NCI-H128 (cell line): ENCODE measurements at regions not wholly inside any gene's neighbourhood (a gene's known extent, or its start where the extent isn't known, plus 50 kb on each side); places are given as distances from the start of the nearest gene placed in this dataset.
"Not testable (repeated sequence)": the region's sequence is repeated elsewhere in the genome, so short reads cannot be mapped to it uniquely, and the experiment has no call there.

Experiments
- DNase-seq: peaks from one replicate; lab custom pipeline; 2025; ENCODE audit not compliant: unreplicated experiment; lab: John Stamatoyannopoulos, UW

DNA sequence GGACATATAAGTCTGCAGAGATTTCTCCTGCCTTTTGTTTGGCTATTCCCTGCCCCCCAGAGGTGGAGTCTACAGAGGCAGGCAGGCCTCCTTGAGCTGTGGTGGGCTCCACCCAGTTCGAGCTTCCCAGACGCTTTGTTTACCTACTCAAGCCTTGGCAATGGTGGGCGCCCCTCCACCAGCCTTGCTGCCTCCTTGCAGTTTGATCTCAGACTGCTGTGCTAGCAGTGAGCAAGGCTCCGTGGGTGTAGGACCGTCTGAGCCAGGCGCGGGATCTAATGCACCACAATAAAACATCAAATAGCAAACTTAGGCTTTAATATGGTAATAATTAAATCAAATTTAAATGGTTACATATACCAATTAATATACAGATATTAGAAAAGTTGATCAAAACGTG lies 525.4 kb downstream of the RERGL start:
- DNase-seq: not testable (repeated sequence)

DNA sequence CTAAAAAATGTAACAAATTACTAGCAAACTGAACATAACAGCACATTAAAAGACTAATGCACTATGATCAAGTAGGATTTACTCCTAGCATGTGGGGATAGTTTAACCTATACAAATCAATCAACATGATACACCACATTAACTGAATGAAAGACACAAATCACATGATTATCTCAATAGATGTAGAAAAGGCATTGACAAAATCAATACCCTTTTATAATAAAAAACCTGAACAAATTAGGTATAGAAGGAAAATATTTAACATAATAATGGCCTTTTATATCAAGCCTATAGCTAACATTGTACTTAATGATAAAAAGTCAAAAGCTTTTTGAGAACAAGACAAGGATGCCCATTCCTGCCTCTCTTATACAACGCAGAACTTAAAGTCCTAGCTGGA lies 540.0 kb downstream of the RERGL start:
- DNase-seq: no peak

DNA sequence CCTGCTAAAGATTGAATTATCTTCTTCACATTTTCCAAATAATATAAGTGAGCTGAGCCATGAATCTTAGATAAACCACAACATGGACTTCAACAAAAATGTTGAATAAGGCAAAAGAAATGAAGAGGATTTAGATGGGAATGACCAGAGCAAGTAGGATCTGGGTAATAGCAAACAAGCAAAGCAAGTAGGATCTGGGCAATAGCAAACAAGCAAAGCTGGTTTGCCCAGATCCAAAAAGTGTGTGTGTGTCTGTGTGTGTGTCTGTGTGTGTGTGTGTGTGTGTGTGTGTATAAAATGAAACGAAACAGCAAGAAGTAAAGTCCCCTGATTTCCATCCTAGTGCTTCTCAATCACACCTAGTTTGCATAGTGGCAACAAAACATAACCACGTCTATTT lies 549.1 kb downstream of the RERGL start:
- no peak for DNase-seq

DNA sequence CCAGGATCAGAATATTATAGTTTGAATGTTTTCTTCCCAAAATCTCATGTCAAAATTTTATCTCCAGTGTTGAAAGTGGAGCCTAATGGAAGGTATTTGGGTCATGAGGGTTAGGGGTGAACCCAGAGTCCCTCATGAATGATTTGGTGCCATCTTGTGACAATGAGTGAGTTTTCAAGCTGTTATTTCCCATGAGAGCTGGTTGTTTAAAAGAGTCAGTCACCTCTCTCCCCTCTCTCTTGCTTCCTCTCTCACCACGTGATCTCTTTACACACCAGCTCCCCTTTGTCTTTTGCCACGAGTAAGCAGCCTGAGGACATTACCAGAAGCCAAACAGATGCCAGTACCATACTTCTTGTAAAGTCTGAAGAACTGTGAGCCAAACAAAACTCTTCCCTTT lies 561.6 kb downstream of the RERGL start:
- DNase-seq: no peak

DNA sequence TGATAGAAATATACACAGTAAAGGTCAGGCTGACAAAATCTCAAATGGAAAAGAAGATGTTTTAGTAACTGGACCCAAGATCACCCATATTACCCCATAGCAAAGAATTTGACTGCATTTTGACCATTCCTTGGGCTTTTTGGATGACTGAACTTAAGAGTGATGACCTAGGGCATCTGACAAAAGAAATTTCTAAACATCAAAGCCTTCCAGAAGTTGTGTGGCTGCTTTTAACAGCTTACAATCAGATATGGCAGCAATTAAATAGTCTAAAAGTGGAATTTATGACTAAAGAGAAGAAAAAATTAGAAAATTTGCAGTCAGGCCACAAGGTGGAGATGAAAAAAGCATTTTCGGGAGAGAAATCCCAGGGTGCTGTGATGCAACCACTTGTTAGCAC lies 563.0 kb downstream of the RERGL start:
- no peak for DNase-seq

DNA sequence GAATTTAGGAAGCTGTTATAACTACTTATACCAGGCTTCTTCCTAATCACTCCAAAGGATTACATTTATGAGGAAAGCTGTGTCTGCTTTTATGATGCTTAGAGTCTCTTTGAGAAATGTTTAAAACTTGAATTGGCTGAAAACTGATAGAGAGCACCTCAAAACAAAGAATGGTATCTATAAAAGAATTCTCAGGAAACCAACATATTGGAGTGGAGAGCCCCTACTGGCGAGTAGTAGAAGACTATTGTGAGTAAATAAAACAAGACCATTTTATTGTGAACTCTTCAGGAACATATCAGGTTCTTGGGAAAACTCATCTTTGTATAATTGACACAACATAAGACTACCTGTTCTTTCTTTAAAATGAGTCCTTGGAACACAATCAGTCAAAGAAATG lies 578.6 kb downstream of the RERGL start:
- no peak for DNase-seq

DNA sequence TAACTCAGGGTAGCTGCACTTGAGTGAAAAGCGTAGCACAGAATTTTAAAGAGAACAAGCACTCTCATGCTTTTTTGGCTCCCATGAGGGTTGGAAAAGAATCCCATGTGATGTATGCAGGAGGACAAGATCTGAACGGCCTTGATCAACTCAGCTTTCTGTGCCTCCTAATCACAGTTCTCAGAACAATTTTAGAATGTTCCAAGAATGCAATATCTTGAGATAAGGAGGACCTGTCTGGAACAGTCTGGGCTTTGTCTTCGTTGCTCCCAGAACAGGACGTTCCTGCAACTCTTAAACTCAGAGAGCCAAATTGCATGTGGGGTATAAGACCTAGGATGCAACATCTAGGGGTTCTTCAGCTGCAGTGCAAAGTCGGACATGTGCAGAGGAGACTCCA lies 582.7 kb downstream of the RERGL start:
- DNase-seq: no peak

DNA sequence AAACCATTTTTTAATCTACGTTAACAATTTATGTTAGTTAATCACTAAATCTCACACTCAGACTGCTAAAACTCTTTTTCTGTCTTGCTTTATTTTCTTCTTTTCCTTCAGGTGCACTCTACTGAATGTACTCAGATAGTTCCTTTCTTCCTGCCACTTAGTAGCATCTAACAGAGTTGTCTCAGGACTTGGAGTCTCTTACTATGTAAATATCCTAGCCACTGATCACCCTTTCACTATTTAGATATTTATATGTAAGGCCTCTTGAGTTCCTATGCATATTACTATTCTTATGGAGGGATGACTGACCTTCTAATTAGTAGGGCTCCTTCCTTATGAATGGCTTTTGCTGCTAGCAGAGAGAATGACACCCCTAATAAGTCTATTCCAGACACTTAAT lies 586.3 kb downstream of the RERGL start:
- no peak for DNase-seq

DNA sequence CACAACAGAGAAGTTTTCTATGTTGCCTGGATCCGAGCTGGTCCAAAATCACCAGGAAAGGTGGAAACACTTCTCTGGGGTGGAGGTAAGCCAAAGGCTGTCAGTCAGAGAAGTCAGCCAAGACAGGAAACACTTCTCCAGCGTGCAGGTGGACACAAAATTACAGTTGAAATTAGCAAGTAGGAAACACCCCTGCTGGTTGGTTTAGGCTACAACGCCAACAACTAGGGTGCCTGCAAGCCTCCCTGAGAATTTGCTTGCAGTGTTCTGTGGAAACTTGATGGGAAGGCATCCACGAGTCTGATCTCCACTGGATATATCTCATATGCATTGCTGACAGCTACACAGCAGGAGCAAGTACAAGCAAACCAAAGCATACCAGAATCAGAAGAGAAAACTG lies 600.5 kb downstream of the RERGL start:
- DNase-seq: no peak

DNA sequence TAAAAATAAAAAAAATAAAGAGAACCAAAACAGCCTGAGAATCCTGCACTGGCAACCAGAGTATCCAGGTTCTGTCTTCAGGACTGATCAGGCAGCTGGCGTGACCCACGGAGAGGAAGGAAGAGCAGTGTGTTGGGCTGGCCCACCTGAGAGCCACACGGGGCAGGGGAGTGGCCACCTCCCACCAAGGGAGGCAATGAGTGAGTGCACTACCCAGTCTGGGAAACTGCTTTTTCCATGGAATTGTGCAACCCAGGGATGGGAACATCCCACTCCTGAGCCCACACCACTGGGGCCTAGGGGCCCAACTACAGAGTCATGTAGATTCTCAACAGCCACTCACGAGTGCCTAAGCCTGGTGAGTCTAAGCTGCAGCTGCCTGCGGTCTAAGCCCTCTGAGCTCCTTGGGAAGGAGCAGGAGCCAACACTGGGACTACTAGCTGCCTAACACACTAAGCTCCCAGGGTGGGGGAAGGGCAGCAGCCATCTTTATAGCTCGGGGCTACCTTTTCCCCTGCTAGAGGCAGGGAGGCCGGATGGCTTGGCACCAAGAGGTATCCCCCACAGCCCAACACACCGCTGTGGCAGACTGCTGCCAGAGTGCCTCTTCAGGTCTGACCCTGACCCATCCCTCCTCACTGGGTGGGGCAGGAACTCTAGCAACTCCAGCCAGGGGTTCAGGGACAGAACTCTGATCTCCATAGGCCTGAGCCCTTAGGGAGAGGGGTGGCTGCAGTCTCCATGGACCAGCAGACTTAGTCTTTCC lies 610.9 kb downstream of the RERGL start:
- no peak for DNase-seq

DNA sequence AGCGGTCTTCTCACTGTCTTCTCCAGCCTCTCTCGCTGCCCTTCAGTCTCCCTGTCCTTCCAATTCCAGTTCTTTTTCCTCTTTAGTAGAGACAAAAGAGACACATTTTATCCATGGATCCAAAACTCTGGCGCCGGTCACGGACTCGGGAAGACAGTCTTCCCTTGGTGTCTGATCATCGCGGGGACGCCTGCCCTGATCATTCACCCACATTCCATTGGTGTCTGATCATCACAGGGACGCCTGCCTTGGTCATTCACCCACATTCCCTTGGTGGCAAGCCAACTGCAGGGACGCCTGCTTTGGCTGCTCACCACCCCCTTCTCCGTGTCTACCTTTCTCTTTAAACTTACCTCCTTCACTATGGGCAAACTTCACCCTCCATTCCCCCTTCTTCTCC lies 619.5 kb downstream of the RERGL start:
- DNase-seq: no peak

DNA sequence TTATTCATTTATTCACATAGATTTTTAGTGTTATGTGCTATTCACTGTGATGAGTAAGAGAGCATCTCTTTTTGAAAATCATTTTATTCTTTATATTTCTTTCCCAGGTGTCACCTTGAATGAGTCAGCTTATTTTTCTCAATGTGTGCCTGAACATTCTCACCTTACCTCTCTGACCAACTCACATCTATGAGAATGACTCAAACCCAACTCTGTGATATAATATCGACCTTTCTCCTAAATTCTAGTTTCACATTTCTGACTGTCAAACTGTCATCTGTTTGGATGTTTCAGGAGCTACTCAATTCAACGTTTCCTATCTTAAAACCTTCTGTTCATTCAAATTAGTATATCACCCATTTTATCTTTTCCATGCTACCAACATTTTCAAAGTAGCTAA lies 630.8 kb downstream of the RERGL start:
- no peak for DNase-seq

DNA sequence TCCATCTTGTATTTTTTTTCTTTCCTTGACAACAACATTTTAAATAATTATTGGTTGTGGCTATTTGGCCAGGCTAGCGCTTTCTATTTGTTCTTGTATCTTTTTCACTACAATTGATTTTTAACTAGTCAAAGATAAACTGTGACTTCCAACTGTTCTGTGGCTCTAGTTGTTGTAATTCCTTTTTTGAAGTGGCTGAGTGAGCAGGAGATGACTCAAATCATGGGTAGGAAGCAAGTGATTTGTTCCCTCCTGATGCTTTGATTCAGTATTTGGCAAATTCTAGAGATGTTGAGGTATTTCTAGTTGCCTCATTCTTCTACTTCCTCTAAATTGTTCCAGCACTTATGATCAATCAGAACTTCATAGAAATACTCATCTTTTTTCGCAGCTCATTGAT lies 633.5 kb downstream of the RERGL start:
- no peak for DNase-seq

DNA sequence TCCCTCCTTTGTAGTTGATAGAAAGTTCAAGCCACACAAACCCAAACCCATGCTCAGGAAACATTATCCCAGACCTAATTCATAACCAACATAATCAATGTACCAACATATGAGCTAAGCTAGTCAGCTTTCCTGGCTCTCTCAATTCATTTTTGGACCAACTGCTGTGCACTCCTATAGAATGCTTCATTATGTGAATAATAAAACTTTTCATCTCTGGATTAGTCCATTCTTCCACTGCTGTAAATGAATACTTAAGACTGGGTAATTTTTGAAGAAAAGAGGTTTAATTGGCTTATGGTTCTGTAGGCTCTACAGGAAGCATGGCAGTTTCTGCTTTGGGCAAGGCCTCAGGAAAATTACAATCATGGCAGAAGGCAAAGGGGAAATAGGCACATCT lies 651.9 kb downstream of the RERGL start:
- no peak for DNase-seq

DNA sequence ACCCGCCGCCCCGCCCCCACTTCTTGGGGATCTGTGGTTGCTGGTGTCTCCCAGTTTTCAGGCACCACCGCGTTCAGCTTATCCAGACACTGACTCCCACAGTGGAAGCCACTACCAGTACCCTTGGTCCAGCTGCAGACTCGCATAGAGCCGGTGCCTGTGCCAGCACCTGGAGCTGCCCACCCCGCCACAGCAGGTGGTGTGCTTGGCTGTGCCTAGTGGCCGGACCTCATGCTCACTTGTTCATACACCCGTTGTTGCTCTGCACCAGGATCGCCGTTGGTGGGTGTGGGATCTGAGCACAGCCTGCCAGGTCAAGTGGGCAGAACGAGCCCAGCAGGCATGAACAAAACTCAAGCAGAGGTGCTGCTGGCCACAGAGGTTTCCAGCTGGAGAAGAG lies 673.2 kb downstream of the RERGL start:
- DNase-seq: no peak

DNA sequence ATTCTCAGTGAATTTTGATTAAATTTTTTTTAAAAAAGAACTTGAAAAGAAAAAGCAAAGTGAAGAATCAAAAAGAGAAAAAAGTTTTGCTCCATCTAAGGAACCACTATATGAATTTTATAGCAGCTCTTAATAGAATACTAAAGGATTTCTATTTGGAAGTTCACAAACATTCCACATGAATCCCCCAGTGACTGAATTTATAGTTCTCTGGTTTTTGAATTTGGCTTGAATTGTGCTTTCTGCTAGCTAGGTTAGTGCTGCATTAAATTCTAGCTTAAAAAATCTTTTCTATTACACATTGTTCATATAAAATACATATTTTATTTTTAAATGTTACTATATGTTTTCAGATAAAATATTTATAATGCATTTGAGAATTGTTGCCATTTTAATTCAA lies 675.4 kb downstream of the RERGL start:
- DNase-seq: no peak

DNA sequence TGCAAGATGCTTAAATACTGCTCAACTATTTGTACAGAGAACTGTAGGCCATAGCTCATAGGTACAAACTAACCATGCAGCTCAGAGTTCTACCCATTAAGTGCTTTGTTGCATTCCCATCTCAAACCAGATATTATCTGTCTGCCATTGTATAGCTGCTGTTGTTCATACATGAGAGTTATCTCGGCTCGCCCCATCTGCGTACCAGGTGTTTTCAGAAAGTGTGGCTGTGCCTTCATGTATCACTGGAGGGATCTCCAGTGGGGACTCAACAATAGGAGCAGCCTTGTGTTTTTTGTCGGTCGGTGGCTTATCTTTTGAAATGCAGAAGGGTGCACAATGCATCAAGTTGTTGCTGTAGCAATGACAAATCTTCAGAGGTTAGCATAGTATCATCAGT lies 678.3 kb downstream of the RERGL start:
- DNase-seq: no peak

DNA sequence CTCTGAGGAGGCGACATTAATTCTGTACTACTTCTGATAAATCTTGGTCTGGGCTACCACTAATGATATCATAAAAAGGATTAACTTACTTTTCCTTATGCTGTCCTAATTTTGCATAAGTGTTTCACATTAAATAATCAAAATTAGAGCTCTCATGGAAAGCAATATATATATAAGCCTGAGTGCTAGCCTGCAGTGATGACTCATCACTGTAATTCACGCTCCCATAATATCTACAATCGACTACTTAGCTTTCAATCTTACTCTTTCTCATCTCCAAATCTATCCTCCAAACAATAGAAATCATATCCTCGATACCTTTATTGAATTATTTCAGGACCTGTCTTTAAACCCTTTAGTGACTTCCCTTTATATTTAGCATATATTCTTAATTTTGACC lies 701.3 kb downstream of the RERGL start:
- no peak for DNase-seq

DNA sequence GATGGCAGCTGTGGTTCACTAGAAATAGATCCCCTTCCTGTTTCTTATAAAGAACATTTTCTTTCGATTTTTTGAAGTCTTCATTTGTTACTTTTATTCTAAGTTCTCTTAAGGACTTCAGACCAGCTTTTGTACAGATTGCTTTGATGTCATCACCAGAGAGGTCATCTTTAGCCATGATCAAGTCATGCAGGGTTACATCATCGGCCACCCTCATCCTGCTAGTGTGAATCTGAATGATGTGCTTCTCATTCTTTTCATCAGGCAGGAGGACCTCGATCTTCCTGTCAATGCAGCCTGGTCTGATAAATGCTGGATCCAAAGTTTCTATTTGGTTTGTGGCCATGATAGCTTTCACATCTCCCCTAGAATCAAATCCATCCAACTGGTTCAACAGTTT lies 706.7 kb downstream of the RERGL start:
- no peak for DNase-seq

DNA sequence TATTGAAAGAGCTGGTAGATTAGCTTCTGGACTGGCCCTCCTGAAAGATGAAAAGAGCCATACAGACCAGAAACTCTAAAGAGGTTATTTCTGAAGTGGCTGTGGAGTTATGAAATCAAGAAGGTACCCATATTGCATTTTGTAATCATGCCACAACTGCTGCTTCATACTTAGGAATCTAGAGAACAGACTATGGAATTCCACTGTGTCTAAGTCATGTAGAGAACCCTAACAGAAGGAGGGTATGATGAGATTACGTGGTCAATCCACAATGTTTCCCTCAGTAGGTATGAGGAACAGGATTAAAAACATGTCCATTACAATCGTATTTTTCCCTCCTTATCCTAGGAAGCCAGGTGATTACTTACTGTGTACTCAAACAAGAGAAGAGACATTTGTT lies 708.8 kb downstream of the RERGL start:
- no peak for DNase-seq

DNA sequence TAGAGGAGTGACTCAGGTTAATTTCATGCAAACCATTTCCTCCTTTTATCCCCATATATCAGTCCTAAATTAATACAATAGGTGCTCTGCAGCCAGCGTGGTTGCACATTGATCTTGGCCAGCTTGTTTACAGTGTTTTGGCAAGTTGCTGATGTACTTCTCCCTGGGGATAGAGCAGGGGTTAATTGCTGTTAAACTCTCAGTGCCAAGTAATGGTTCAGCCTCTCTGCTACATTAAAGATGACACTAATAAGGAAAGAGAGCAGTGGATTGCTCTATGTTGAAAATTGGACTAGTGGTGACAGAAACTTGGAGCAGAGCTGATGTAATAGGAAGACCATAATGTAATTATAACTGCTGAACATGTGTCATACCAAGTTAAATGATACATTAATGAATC lies 717.5 kb downstream of the RERGL start:
- DNase-seq: peak; percentile 23

DNA sequence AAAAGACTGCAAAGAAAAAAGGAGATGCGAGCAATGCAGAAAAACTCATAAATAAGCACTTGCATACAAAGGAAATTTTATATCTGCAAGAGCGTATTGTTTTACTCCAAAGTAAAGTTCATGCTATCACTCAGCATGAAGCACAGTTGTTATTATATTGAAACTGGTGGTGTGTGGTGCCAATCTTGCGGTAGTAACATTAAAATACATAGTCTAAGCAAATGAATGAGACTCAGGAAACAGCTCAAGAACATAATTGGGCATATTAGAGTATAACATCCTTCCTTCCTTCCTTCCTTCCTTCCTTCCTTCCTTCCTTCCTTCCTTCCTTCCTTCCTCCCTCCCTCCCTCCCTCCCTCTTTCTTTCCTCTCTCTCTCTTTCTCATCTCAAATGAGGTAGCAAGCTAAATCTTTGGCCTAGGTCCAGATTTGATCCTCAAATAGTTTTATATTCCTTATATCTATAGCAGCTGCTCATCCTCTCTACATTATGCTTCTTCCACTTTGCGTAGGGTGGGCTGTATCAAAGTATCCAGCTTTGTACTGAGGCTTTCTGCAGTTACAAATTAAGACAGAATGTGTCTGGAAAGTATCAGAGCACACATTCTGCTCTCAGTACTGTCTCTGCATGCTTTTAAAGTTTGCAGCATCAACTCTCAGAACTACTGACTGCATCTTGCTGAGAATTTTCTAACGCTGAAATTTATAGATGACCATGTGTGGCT lies 718.3 kb downstream of the RERGL start:
- DNase-seq: no peak

DNA sequence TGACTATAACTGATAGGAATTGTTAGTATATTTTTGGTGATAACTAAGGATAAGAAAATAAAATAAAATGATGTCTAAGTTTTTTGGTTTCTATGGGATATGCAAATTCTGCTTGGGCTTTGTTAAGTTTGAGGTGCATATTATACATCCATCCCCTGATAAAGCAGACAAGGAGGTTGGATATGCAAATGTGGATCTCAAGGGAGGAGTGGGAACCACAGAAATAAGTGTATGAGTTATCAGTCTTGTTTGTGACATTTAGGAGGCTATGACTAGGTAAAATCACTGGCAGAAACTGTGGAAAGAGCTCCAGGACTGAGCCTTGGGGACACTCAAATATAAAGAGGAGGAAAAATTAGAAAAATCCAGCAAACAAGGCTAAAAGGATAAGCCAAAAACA lies 719.4 kb downstream of the RERGL start:
- DNase-seq: no peak
